GM23338 (cell line): ENCODE measurements at regions not wholly inside any gene's neighbourhood (a gene's known extent, or its start where the extent isn't known, plus 50 kb on each side); places are given as distances from the start of the nearest gene placed in this dataset.

Source experiments
- ATAC-seq: fragments of 200-7000 bp; cut with Tn5 transposase; 3 replicates; pipeline ENCODE4 v1.9.1; 2020
- DNase-seq: peaks from one replicate; pipeline ENCODE4 v3.0.0-alpha.2; 2015; ENCODE audit warnings: low spot score
- H2AFZ ChIP-seq: fragments of 200-600 bp; sonication (generic); 2 replicates; pipeline ENCODE4 v1.8.0; 2016; ENCODE audit warnings: antibody characterized with exemption, mild to moderate bottlenecking, moderate library complexity
- H3F3A ChIP-seq: fragments of 200-600 bp; sonication (generic); replicated peaks from 2 replicates; pipeline ENCODE4 v1.8.0; 2017; ENCODE audit warnings: antibody characterized with exemption, mixed run types, low read depth
- H3K27ac ChIP-seq: fragments of 200-600 bp; sonication (generic); 2 replicates; pipeline ENCODE4 v1.6.1; 2016; ENCODE audit warnings: low read depth
- H3K27me3 ChIP-seq: fragments of 200-600 bp; sonication (generic); 2 replicates; pipeline ENCODE4 v1.8.0; 2016; ENCODE audit warnings: mild to moderate bottlenecking, mixed run types, moderate library complexity; ENCODE audit not compliant: insufficient read depth
- H3K36me3 ChIP-seq: fragments of 200-600 bp; sonication (generic); 2 replicates; pipeline ENCODE4 v1.8.0; 2016; ENCODE audit warnings: mild to moderate bottlenecking; ENCODE audit not compliant: insufficient read depth
- H3K4me1 ChIP-seq: fragments of 200-600 bp; sonication (generic); 2 replicates; pipeline ENCODE4 v1.8.0; 2016; ENCODE audit warnings: mild to moderate bottlenecking, moderate library complexity; ENCODE audit not compliant: insufficient read depth
- H3K4me2 ChIP-seq: fragments of 200-600 bp; sonication (generic); 2 replicates; pipeline ENCODE4 v1.7.1; 2017; ENCODE audit warnings: mixed run types
- H3K4me3 ChIP-seq: fragments of 200-600 bp; sonication (generic); 2 replicates; pipeline ENCODE4 v1.6.1; 2016; ENCODE audit warnings: mixed run types
- H3K79me2 ChIP-seq: fragments of 200-600 bp; sonication (generic); replicated peaks from 2 replicates; pipeline ENCODE4 v1.8.0; 2017; ENCODE audit warnings: mild to moderate bottlenecking; ENCODE audit not compliant: insufficient read depth
- H3K9me2 ChIP-seq: fragments of 200-600 bp; sonication (generic); 2 replicates; pipeline ENCODE4 v1.8.0; 2017; ENCODE audit not compliant: insufficient read depth
- H4K20me1 ChIP-seq: fragments of 200-600 bp; sonication (generic); replicated peaks from 2 replicates; pipeline ENCODE4 v1.8.0; 2017; ENCODE audit warnings: mild to moderate bottlenecking; ENCODE audit not compliant: insufficient read depth
- H3K27ac Mint-ChIP-seq: 2 replicates; pipeline ENCODE4 v1.8.0; 2020; ENCODE audit warnings: inconsistent platforms, mild to moderate bottlenecking, moderate library complexity, mixed read lengths
- H3K27me3 Mint-ChIP-seq: 3 replicates; pipeline ENCODE4 v1.8.0; 2022; ENCODE audit warnings: low read depth, mild to moderate bottlenecking, moderate library complexity, mixed read lengths, inconsistent platforms; ENCODE audit not compliant: insufficient read depth, poor library complexity
- H3K36me3 Mint-ChIP-seq: 3 replicates; pipeline ENCODE4 v1.8.0; 2021; ENCODE audit warnings: low read depth, mild to moderate bottlenecking, inconsistent platforms, moderate library complexity, mixed read lengths
- H3K4me1 Mint-ChIP-seq: 3 replicates; pipeline ENCODE4 v1.8.0; 2020; ENCODE audit warnings: mild to moderate bottlenecking, inconsistent platforms, mixed read lengths
- H3K4me3 Mint-ChIP-seq: 3 replicates; pipeline ENCODE4 v1.8.0; 2021; ENCODE audit warnings: moderate library complexity, mild to moderate bottlenecking, inconsistent platforms, mixed read lengths
- H3K9me3 Mint-ChIP-seq: 3 replicates; pipeline ENCODE4 v1.8.0; 2020; ENCODE audit warnings: moderate library complexity, mild to moderate bottlenecking, inconsistent platforms, mixed read lengths
- EZH2phosphoT487 ChIP-seq: fragments of 200-600 bp; sonication (generic); IDR thresholded peaks from one replicate; pipeline ENCODE4 v1.8.1; 2018; ENCODE audit warnings: antibody characterized with exemption; ENCODE audit not compliant: unreplicated experiment
- TF ChIP-seq, protein P1 (sequence below): fragments of 250-450 bp; sonication (Bioruptor Pico); IDR thresholded peaks from 2 replicates; pipeline ENCODE4 v1.5.0; 2020; ENCODE audit warnings: mild to moderate bottlenecking, moderate library complexity
- TF ChIP-seq, protein P2 (sequence below): IDR thresholded peaks from one replicate; pipeline ENCODE4 v1.6.1; 2018; ENCODE audit warnings: antibody characterized with exemption; ENCODE audit not compliant: unreplicated experiment

DNA sequence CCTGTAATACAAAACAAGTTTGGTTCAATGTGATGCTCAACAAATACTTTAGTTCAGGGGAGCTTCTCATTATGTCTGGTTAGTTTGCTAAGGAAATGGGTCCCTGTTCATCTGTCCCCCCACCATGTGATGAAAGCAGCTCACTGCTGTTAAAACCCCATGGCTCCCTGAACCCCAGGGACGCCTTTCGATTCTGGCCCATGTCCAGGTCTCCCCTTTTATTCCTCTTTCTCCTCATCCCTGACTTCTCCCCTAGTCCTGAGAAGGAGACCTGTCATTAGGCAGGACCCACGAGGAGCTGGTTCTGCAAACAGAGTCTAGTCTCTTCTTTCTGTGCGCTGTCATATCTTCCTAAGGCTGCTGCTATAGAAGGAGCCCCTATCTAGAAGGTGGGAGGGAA, 213.3 kb upstream of the OSR1 start:
- Histone ChIP-seq H3K36me3 (no peaks in the 10 kb centered on the region), H3K4me1 (0 out of 2 replicates have a peak, but pooled peaks cover 4% of the 10 kb centered on the region), H3K27me3 (no peaks in the 10 kb centered on the region), H3K4me2 (no peak overlapping the region), H2AFZ (no peak overlapping the region), H4K20me1 (no peaks in the 10 kb centered on the region), H3K79me2 (no peaks in the 10 kb centered on the region), H3K9me2 (no peaks in the 10 kb centered on the region; the same call in 1 of the 2 replicates), H3K4me3 (no peak overlapping the region), H3K27ac (no peak overlapping the region), H3F3A (no peaks in the 10 kb centered on the region)
- ATAC-seq (no peak), DNase-seq (no peak)
- peaks cover 2% of the 10 kb centered on the region for H3K27me3 Mint-ChIP-seq
- no peak overlapping the region for H3K27ac Mint-ChIP-seq
- no peaks in the 10 kb centered on the region for H3K9me3 Mint-ChIP-seq
- no peaks in the 10 kb centered on the region for H3K36me3 Mint-ChIP-seq
- no peak overlapping the region for H3K4me3 Mint-ChIP-seq
- peaks cover 13% of the 10 kb centered on the region; the same call in 2 of the 3 replicates for H3K4me1 Mint-ChIP-seq
- TF ChIP-seq EZH2phosphoT487 = no peak
- TF ChIP-seq, protein P1, sequence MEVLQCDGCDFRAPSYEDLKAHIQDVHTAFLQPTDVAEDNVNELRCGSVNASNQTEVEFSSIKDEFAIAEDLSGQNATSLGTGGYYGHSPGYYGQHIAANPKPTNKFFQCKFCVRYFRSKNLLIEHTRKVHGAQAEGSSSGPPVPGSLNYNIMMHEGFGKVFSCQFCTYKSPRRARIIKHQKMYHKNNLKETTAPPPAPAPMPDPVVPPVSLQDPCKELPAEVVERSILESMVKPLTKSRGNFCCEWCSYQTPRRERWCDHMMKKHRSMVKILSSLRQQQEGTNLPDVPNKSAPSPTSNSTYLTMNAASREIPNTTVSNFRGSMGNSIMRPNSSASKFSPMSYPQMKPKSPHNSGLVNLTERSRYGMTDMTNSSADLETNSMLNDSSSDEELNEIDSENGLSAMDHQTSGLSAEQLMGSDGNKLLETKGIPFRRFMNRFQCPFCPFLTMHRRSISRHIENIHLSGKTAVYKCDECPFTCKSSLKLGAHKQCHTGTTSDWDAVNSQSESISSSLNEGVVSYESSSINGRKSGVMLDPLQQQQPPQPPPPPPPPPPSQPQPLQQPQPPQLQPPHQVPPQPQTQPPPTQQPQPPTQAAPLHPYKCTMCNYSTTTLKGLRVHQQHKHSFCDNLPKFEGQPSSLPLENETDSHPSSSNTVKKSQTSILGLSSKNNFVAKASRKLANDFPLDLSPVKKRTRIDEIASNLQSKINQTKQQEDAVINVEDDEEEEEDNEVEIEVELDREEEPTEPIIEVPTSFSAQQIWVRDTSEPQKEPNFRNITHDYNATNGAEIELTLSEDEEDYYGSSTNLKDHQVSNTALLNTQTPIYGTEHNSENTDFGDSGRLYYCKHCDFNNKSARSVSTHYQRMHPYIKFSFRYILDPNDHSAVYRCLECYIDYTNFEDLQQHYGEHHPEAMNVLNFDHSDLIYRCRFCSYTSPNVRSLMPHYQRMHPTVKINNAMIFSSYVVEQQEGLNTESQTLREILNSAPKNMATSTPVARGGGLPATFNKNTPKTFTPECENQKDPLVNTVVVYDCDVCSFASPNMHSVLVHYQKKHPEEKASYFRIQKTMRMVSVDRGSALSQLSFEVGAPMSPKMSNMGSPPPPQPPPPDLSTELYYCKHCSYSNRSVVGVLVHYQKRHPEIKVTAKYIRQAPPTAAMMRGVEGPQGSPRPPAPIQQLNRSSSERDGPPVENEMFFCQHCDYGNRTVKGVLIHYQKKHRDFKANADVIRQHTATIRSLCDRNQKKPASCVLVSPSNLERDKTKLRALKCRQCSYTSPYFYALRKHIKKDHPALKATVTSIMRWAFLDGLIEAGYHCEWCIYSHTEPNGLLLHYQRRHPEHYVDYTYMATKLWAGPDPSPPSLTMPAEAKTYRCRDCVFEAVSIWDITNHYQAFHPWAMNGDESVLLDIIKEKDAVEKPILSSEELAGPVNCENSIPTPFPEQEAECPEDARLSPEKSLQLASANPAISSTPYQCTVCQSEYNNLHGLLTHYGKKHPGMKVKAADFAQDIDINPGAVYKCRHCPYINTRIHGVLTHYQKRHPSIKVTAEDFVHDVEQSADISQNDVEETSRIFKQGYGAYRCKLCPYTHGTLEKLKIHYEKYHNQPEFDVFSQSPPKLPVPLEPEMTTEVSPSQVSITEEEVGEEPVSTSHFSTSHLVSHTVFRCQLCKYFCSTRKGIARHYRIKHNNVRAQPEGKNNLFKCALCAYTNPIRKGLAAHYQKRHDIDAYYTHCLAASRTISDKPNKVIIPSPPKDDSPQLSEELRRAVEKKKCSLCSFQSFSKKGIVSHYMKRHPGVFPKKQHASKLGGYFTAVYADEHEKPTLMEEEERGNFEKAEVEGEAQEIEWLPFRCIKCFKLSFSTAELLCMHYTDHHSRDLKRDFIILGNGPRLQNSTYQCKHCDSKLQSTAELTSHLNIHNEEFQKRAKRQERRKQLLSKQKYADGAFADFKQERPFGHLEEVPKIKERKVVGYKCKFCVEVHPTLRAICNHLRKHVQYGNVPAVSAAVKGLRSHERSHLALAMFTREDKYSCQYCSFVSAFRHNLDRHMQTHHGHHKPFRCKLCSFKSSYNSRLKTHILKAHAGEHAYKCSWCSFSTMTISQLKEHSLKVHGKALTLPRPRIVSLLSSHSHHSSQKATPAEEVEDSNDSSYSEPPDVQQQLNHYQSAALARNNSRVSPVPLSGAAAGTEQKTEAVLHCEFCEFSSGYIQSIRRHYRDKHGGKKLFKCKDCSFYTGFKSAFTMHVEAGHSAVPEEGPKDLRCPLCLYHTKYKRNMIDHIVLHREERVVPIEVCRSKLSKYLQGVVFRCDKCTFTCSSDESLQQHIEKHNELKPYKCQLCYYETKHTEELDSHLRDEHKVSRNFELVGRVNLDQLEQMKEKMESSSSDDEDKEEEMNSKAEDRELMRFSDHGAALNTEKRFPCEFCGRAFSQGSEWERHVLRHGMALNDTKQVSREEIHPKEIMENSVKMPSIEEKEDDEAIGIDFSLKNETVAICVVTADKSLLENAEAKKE = no peak
- TF ChIP-seq, protein P2, sequence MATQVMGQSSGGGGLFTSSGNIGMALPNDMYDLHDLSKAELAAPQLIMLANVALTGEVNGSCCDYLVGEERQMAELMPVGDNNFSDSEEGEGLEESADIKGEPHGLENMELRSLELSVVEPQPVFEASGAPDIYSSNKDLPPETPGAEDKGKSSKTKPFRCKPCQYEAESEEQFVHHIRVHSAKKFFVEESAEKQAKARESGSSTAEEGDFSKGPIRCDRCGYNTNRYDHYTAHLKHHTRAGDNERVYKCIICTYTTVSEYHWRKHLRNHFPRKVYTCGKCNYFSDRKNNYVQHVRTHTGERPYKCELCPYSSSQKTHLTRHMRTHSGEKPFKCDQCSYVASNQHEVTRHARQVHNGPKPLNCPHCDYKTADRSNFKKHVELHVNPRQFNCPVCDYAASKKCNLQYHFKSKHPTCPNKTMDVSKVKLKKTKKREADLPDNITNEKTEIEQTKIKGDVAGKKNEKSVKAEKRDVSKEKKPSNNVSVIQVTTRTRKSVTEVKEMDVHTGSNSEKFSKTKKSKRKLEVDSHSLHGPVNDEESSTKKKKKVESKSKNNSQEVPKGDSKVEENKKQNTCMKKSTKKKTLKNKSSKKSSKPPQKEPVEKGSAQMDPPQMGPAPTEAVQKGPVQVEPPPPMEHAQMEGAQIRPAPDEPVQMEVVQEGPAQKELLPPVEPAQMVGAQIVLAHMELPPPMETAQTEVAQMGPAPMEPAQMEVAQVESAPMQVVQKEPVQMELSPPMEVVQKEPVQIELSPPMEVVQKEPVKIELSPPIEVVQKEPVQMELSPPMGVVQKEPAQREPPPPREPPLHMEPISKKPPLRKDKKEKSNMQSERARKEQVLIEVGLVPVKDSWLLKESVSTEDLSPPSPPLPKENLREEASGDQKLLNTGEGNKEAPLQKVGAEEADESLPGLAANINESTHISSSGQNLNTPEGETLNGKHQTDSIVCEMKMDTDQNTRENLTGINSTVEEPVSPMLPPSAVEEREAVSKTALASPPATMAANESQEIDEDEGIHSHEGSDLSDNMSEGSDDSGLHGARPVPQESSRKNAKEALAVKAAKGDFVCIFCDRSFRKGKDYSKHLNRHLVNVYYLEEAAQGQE = no peak
